Smooth muscle cell (in vitro differentiated cells): ENCODE measurements at regions not wholly inside any gene's neighbourhood (a gene's known extent, or its start where the extent isn't known, plus 50 kb on each side); places are given as distances from the start of the nearest gene placed in this dataset.

Experiments used
- DNase-seq: peaks from one replicate; lab custom pipeline; 2025; ENCODE audit not compliant: unreplicated experiment; lab: John Stamatoyannopoulos, UW
- H2AFZ ChIP-seq: fragments of 200-600 bp; sonication (generic); 2 replicates; pipeline ENCODE4 v1.6.0; 2016; ENCODE audit warnings: antibody characterized with exemption, low read depth, mild to moderate bottlenecking
- H3F3A ChIP-seq: fragments of 200-600 bp; sonication (generic); 2 replicates; pipeline ENCODE4 v1.6.0; 2017; ENCODE audit warnings: antibody characterized with exemption, low read depth
- H3K27ac ChIP-seq: fragments of 200-600 bp; sonication (generic); 2 replicates; pipeline ENCODE4 v1.5.1; 2016; ENCODE audit warnings: low read depth, mild to moderate bottlenecking
- H3K27me3 ChIP-seq: fragments of 200-600 bp; sonication (generic); 2 replicates; pipeline ENCODE4 v1.6.1; 2016; ENCODE audit warnings: low read depth, mild to moderate bottlenecking
- H3K36me3 ChIP-seq: fragments of 200-600 bp; sonication (generic); 2 replicates; pipeline ENCODE4 v1.5.1; 2016; ENCODE audit warnings: low read depth
- H3K4me1 ChIP-seq: fragments of 200-600 bp; sonication (generic); 2 replicates; pipeline ENCODE4 v1.5.1; 2016; ENCODE audit warnings: low read depth
- H3K4me2 ChIP-seq: fragments of 200-600 bp; sonication (generic); 2 replicates; pipeline ENCODE4 v1.6.0; 2016; ENCODE audit warnings: mild to moderate bottlenecking
- H3K4me3 ChIP-seq: fragments of 200-600 bp; sonication (generic); 2 replicates; pipeline ENCODE4 v1.5.1; 2016; ENCODE audit warnings: mild to moderate bottlenecking
- H3K79me2 ChIP-seq: fragments of 200-600 bp; sonication (generic); 2 replicates; pipeline ENCODE4 v1.6.0; 2016; ENCODE audit warnings: low read depth, mild to moderate bottlenecking
- H3K9ac ChIP-seq: fragments of 200-600 bp; sonication (generic); 2 replicates; pipeline ENCODE4 v1.6.0; 2016; ENCODE audit warnings: low read depth
- H3K9me3 ChIP-seq: fragments of 200-600 bp; sonication (generic); replicated peaks from 2 replicates; pipeline ENCODE4 v1.5.1; 2016; ENCODE audit warnings: low read depth
- H4K20me1 ChIP-seq: fragments of 200-600 bp; sonication (generic); 2 replicates; pipeline ENCODE4 v1.6.0; 2016; ENCODE audit warnings: low read depth
- WGBS: methylation state at CpG from one replicate; pipeline ENCODE4 v1.1.7; 2016; ENCODE audit warnings: low lambda C conversion rate; 5-methylcytosine and 5-hydroxymethylcytosine counted together
- TF ChIP-seq, protein P1 (sequence below): fragments of 200-600 bp; sonication (generic); IDR thresholded peaks from 2 replicates; pipeline ENCODE4 v1.5.1; 2017; ENCODE audit warnings: borderline replicate concordance, mild to moderate bottlenecking, antibody characterized with exemption; ENCODE audit not compliant: insufficient read depth, poor library complexity, severe bottlenecking

DNA sequence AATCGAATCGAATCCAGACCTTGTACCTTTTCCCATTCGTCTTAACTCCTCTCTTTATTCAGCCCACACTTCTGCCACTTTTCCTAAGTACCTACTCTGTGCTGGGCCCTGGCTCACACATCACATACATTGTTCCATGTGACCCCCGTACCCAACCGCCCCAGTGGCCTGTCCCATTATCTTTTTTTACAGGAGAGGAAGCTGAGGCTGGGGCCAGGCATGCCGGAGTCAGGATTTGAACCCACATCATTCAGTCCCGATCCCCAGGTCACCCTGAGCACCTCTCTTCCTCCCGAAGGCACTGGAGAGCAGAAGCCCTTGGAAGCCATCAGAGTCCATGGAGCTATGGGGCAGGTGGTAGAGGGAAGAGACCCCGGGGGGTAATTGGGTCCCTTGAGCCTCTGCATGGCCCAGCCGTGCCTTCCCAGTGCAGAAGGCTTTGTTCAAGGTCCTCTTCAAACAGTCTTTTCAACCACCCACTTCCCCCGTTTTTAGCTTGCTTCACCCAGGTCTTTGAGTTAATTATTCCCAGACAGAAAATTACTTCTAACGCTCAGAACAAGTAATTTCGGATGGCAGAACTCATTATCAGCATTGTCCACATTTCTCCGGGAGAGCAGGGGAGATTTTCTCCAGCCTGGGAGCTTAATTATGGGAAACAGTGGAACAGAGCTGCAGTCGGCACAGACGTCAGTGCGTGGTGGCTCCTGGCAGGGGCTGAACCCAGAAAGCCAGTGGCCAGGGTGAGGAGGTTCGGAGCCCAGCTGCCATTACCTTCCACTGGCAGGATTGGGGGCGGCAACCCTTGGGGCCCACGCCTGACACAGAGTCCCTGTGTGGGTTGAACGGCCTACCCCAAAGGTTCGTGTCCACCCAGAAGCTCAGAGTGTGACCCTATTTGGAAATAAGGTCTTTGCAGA, 82.4 kb upstream of the RTL6 start:
- Histone ChIP-seq H3K9ac (no peak overlapping the region), H3K9me3 (no peaks in the 10 kb centered on the region), H3K27ac (no peak overlapping the region), H3K4me2 (no peak overlapping the region), H3K27me3 (peaks cover 9% of the 10 kb centered on the region), H3K4me3 (no peak overlapping the region), H3K4me1 (no peaks in the 10 kb centered on the region), H3K36me3 (no peaks in the 10 kb centered on the region), H4K20me1 (no peaks in the 10 kb centered on the region), H3K79me2 (no peaks in the 10 kb centered on the region), H3F3A (no peaks in the 10 kb centered on the region), H2AFZ (no peak overlapping the region)
- 89% methylated on average over 22 of the region's 22 CpGs for WGBS
- no peak for DNase-seq
- TF ChIP-seq, protein P1, sequence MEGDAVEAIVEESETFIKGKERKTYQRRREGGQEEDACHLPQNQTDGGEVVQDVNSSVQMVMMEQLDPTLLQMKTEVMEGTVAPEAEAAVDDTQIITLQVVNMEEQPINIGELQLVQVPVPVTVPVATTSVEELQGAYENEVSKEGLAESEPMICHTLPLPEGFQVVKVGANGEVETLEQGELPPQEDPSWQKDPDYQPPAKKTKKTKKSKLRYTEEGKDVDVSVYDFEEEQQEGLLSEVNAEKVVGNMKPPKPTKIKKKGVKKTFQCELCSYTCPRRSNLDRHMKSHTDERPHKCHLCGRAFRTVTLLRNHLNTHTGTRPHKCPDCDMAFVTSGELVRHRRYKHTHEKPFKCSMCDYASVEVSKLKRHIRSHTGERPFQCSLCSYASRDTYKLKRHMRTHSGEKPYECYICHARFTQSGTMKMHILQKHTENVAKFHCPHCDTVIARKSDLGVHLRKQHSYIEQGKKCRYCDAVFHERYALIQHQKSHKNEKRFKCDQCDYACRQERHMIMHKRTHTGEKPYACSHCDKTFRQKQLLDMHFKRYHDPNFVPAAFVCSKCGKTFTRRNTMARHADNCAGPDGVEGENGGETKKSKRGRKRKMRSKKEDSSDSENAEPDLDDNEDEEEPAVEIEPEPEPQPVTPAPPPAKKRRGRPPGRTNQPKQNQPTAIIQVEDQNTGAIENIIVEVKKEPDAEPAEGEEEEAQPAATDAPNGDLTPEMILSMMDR, result no peak

DNA sequence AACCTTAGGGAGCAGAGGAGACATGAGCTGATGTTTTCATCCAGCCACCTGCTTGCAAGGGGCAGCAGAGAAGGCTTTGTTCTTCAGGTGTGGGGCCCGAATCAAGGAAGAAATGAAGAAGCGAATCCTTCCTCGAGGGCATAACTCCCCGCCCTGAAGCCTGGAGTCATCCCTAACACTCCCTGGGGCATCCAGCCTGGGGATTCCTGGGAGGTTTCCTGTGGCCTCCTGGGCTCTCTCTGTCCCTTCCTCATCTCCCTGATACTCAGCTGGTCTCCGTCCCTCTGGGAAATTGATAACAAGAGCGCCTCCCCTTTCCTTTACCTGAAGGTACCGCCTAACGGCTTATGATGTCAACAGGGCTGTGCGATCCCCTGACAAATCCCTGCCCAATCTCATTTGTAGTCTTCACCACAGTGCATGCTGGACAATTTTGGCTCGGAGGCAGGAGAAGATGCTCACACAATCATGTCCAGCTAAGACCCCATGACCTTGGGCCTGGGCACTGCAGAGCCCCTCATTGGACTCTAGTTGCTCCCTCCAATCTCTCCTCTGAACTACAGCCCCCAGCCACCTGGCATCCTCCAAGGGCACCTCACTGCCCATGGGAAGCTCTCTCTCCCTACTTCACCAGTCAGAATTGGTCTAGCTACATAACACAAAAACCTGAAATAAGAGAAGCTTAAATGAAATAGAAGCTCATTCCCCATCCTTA, 80.6 kb upstream of the RTL6 start:
- no peak for DNase-seq
- Histone ChIP-seq H2AFZ (no peak overlapping the region), H3K79me2 (no peaks in the 10 kb centered on the region), H3K4me2 (no peak overlapping the region), H3K4me1 (no peaks in the 10 kb centered on the region), H3K36me3 (no peaks in the 10 kb centered on the region), H3K4me3 (no peak overlapping the region), H3K27me3 (peaks cover 9% of the 10 kb centered on the region), H3K9ac (no peak overlapping the region), H3K9me3 (no peaks in the 10 kb centered on the region), H4K20me1 (no peaks in the 10 kb centered on the region), H3F3A (no peaks in the 10 kb centered on the region), H3K27ac (no peak overlapping the region)
- 79% methylated on average over 10 of the region's 10 CpGs for WGBS
- TF ChIP-seq, protein P1, result no peak

DNA sequence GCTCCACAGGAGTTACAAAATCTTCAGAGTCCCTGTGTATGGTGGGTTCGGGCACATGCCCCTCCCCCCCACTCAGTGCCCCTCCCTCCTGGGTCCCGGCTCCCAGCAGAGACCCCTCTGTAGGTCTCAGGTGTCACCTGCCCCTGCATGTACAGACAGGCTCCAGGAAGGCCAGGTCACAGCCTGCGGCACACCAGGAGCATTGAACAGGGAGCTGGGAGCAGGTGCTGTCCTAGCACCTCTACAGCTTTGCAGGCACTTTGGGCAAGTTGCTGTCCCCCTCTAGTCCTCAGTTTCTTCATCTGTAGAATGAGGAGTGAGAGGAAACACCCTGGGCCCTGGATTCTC, 80.1 kb upstream of the RTL6 start:
- Histone ChIP-seq H3K9me3 (no peaks in the 10 kb centered on the region), H3K79me2 (no peaks in the 10 kb centered on the region), H3K36me3 (no peaks in the 10 kb centered on the region), H3F3A (no peaks in the 10 kb centered on the region), H3K4me1 (no peaks in the 10 kb centered on the region), H4K20me1 (no peaks in the 10 kb centered on the region), H3K4me3 (no peak overlapping the region), H2AFZ (no peak overlapping the region), H3K4me2 (no peak overlapping the region), H3K27ac (no peak overlapping the region), H3K9ac (no peak overlapping the region), H3K27me3 (peaks cover 9% of the 10 kb centered on the region)
- WGBS, result 86% methylated on average over 3 of the region's 3 CpGs
- no peak for DNase-seq
- TF ChIP-seq, protein P1, result no peak
